ENCODE measurements at regions not wholly inside any gene's neighbourhood (a gene's known extent, or its start where the extent isn't known, plus 50 kb on each side); places are given as distances from the start of the nearest gene placed in this dataset.

DNA sequence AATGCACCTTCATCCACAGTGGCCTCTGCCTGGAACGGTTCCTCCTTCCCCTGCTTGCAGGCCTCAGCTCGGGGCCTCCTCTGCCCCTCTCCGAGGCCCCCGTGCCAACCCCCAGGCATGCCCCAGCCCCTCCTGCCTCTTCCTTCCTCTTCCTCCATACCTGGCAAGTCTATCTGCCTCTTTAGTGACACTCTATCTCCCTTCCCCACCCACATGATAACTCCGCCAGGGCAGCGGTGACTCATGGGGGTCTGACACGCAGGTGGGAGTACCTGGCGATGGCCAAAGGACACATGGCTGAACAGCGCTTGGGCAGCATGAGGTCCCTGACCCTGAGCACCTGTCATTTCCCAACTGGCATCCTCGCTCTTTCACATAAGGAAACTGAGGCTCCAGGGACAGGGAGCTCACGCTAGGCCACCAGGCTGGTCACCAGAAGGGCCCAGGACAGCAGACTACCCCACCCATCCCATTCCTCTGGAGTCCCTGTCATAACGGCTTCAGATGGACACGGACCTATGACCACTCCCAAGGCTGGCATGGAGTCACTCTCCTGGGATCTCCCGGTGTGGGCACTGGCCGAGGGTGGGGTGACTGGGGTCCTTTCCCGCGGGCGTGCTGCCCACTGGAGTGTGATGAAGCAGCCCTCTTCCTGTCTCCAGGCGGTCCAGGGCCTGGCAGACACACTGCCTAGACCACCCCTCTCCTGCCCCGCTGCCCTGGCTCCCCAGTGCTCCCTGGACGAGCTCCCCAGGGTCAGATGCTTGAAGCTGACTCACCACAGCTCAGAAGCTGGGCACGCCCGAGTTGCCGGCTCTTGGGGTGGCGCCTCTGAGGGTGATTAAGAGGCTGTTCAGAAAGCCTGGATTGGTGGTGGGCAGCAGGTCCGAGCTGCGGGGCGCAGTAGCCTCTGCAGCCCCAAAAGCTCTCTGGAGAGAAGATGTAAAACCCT lies 100.6 kb downstream of the ENGASE start:
- TF ChIP-seq, protein P1, sequence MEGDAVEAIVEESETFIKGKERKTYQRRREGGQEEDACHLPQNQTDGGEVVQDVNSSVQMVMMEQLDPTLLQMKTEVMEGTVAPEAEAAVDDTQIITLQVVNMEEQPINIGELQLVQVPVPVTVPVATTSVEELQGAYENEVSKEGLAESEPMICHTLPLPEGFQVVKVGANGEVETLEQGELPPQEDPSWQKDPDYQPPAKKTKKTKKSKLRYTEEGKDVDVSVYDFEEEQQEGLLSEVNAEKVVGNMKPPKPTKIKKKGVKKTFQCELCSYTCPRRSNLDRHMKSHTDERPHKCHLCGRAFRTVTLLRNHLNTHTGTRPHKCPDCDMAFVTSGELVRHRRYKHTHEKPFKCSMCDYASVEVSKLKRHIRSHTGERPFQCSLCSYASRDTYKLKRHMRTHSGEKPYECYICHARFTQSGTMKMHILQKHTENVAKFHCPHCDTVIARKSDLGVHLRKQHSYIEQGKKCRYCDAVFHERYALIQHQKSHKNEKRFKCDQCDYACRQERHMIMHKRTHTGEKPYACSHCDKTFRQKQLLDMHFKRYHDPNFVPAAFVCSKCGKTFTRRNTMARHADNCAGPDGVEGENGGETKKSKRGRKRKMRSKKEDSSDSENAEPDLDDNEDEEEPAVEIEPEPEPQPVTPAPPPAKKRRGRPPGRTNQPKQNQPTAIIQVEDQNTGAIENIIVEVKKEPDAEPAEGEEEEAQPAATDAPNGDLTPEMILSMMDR (IDR thresholded peaks at IDR 0.05) = no peak
- TF ChIP-seq POLR2A (IDR thresholded peaks at IDR 0.05) = no peak

All from uterus (tissue), 2 donors.